GM12872 (cell line): ENCODE measurements at regions not wholly inside any gene's neighbourhood (a gene's known extent, or its start where the extent isn't known, plus 50 kb on each side); places are given as distances from the start of the nearest gene placed in this dataset.

ENCODE experiments used
- TF ChIP-seq, protein P1 (sequence below): IDR thresholded peaks from 3 replicates; pipeline ENCODE4 v1.5.1; 2011; ENCODE audit warnings: low read depth, mild to moderate bottlenecking, low read length, moderate library complexity; ENCODE audit not compliant: insufficient read depth

DNA sequence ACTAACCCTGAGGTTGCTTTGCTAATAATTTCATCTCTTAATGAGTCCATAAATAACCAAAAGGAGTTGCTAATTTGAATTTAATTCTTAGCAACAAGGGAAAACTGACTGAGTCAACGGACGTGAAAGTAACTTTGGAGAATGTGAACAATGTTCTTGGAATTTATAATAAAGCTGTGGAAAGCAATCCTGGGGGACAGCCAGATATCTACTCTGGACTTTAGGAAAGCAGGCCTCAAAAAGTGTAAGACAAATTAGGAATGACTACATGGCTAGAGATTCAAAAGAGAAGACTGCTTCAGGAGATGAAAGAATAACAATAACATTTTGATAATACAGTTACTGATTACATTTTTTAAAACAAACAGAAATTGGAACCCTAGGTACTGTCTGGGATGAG is 318.4 kb upstream of the COL8A1 start:
- TF ChIP-seq, protein P1, sequence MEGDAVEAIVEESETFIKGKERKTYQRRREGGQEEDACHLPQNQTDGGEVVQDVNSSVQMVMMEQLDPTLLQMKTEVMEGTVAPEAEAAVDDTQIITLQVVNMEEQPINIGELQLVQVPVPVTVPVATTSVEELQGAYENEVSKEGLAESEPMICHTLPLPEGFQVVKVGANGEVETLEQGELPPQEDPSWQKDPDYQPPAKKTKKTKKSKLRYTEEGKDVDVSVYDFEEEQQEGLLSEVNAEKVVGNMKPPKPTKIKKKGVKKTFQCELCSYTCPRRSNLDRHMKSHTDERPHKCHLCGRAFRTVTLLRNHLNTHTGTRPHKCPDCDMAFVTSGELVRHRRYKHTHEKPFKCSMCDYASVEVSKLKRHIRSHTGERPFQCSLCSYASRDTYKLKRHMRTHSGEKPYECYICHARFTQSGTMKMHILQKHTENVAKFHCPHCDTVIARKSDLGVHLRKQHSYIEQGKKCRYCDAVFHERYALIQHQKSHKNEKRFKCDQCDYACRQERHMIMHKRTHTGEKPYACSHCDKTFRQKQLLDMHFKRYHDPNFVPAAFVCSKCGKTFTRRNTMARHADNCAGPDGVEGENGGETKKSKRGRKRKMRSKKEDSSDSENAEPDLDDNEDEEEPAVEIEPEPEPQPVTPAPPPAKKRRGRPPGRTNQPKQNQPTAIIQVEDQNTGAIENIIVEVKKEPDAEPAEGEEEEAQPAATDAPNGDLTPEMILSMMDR: no peak

DNA sequence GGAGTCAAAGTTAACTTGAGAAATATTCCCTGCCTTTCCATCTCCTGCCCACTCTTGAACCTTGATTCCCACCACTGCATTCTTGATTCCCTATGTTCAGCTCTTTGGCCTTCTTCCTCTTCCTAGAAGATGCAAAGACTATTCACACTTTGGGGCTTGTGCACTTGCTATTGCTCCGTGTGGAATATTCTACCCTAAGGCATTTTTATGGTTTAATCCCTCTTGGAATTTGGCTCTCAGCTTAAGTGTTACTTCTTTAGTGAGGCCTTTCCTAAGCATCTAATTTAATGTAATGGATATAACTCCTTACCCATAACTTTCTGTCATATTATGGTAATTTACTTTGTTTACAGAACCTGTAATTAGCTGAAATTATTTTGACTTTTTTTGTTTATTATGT is 318.9 kb upstream of the COL8A1 start:
- TF ChIP-seq, protein P1: no peak

DNA sequence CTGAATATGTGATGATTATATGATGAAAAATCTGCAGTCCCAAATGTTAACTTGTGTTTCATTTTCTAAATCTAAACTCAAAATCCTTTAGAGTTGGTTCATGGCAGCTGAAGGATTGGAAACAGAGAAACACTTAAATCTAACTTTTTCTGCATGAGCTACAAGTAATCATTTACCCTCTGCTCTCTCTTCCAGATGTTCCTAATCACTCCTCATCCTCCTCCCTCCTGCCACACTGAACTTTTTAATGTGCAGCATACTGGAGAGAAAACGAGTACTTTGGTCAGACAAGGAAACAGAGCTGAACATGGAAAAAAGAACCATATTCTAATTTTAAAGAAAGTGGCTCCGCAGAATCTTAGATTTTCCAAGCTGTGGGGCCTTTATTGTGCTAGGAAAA is 321.2 kb upstream of the COL8A1 start:
- TF ChIP-seq, protein P1: no peak

DNA sequence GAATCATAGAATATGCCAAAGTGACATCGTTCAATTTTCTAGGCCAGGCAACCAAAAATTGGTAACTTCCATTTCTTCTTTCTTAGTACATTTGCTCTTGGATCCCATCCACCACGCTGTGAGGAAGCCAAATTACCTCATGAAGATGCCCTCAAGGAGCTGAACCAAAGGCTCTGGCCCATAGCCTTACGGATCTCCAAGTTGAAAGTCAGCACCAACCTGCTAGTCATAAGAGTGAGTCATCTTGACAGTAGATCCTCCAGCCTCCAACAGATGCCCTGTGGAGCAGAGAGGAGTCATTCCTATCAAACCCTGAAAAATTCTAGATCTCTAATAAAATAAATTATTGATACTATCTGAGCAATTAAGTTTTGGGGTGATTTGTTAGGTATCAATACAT is 322.5 kb upstream of the COL8A1 start:
- TF ChIP-seq, protein P1: no peak

DNA sequence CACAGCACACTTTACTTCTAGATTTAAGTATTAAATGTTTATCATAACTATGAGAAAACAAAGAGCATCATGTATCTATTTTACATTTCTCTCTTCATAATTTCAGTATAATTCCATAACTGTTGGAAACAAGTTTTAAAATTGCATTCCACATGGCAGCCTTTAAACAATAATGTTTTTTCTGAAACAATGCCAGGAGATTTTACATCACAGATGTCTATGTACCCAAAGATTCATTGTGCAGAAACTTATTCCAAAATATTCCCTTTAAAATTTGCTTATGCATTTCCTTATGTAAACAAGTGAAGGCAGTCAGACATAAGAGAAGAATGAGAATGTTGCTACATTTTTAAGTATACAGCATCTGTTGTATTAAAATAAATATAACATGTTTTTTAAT is 324.9 kb upstream of the COL8A1 start:
- TF ChIP-seq, protein P1: no peak

DNA sequence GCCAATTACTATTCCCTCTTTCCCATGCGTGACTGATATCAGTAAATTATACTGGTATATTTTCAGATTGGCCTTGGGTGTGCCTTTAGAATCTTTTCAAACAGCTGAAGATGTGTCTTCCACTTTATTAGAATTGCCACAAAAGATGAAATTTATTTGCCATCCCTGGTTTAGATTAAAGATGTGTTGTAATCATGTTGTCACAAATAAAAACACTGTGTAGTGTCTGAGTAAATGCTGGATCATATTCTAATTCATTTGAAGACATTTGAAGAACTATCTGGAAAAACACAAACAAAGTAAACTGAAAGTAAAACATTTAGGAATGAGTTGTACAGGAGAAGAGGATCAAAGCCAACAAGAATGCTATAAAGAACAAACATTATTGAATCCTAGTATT is 339.7 kb upstream of the COL8A1 start:
- TF ChIP-seq, protein P1: no peak

DNA sequence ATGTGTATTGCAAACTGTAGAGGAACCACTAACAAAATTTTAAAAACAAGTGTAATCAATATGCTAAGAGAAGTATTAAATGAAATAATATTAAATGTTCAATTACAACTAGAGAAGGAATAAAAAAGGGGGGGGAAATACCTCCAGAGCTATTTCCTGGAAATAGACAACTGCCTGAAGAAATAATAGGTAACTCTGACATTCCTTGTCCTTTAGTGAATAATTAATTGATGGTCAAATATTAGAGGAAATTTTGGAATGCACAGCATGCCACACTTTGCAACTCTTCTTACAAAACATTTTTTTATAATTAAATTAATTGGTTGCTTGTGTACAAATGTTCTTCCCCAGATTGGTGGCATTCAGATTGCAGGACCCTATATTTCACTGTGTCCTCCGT is 342.6 kb upstream of the COL8A1 start:
- TF ChIP-seq, protein P1: no peak

DNA sequence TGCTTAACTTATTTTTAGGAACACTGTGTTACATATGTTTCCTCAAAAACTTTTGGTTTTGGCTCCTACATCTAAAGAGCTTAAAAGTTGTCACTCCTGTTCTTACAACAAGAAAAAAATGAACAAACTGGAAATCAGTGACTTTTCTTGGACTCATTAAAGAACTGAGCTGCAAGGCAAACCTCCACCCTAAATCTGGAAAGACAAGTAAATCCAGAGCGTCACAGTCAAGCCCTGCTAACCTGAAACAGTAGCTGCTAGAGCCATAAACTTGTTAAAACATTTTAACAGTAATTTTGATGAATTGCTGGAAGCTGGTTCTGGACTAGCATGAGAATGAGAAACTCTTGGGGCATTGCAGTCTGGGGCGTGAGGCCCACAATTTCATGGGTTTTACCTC is 350.5 kb upstream of the COL8A1 start:
- TF ChIP-seq, protein P1: no peak
